A549 (cell line): ENCODE measurements at regions not wholly inside any gene's neighbourhood (a gene's known extent, or its start where the extent isn't known, plus 50 kb on each side); places are given as distances from the start of the nearest gene placed in this dataset.

ENCODE experiments used
- CBX8 ChIP-seq: fragments of 200-600 bp; sonication (generic); IDR thresholded peaks from 2 replicates; pipeline ENCODE4 v1.6.1; 2016
- CEBPB ChIP-seq, 2 experiments: fragments of >200 bp in 1 of 2; sonication (Bioruptor Twin) in 1 of 2; formaldehyde crosslinking in 1 of 2; IDR thresholded peaks; 2 replicates each; pipeline ENCODE4 v1.6.1; 2012 to 2016
- EP300 ChIP-seq, 2 experiments: fragments of >200 bp; sonication (Bioruptor Twin); formaldehyde crosslinking; IDR thresholded peaks; 2 replicates in 1 of 2; 3 replicates in 1 of 2; pipeline ENCODE4 v1.6.1; 2016 to 2017
- HDAC2 ChIP-seq: fragments of 200-600 bp; sonication (generic); IDR thresholded peaks from 2 replicates; pipeline ENCODE4 v1.6.1; 2016
- JUN ChIP-seq, 2 experiments: fragments of >200 bp; sonication (Bioruptor Twin); formaldehyde crosslinking; IDR thresholded peaks; 2 replicates in 1 of 2; 3 replicates in 1 of 2; pipeline ENCODE4 v1.6.1; 2016 to 2017
- JUNB ChIP-seq: fragments of >200 bp; sonication (Bioruptor Twin); formaldehyde crosslinking; IDR thresholded peaks from 2 replicates; pipeline ENCODE4 v1.6.1; 2016
- MAFK ChIP-seq: fragments of 450-650 bp; IDR thresholded peaks from 2 replicates; pipeline ENCODE4 v1.6.1; 2014; ENCODE audit not compliant: partially characterized antibody
- MAZ ChIP-seq: fragments of 150-350 bp; IDR thresholded peaks from 2 replicates; pipeline ENCODE4 v1.6.1; 2014; ENCODE audit warnings: antibody characterized with exemption, low read depth, low read length, borderline replicate concordance
- NR3C1 ChIP-seq: fragments of >200 bp; sonication (Bioruptor Twin); formaldehyde crosslinking; IDR thresholded peaks from 3 replicates; pipeline ENCODE4 v1.6.1; 2017
- POLR2A ChIP-seq: IDR thresholded peaks from 2 replicates; pipeline ENCODE4 v1.6.1; 2012; ENCODE audit warnings: mild to moderate bottlenecking, low read length
- RAD21 ChIP-seq, 2 experiments: fragments of >200 bp in 1 of 2; sonication (Bioruptor Twin) in 1 of 2; formaldehyde crosslinking in 1 of 2; IDR thresholded peaks in 1 of 2; conservative IDR thresholded peaks in 1 of 2; 2 replicates in 1 of 2; 3 replicates in 1 of 2; pipeline ENCODE4 v1.6.1; 2012 to 2018; ENCODE audit warnings: inconsistent platforms in 1 of 2
- SREBF2 ChIP-seq: fragments of 450-650 bp; IDR thresholded peaks from 2 replicates; pipeline ENCODE4 v1.6.1; 2014; ENCODE audit warnings: mild to moderate bottlenecking, moderate library complexity
- TF ChIP-seq, protein P1 (sequence below): fragments of >200 bp; sonication (Bioruptor Twin); formaldehyde crosslinking; IDR thresholded peaks from 3 replicates; pipeline ENCODE4 v1.5.1; 2016
- TF ChIP-seq, protein P2 (sequence below): fragments of >200 bp; sonication (Bioruptor Twin); formaldehyde crosslinking; IDR thresholded peaks from 3 replicates; pipeline ENCODE4 v1.6.1; 2016

DNA sequence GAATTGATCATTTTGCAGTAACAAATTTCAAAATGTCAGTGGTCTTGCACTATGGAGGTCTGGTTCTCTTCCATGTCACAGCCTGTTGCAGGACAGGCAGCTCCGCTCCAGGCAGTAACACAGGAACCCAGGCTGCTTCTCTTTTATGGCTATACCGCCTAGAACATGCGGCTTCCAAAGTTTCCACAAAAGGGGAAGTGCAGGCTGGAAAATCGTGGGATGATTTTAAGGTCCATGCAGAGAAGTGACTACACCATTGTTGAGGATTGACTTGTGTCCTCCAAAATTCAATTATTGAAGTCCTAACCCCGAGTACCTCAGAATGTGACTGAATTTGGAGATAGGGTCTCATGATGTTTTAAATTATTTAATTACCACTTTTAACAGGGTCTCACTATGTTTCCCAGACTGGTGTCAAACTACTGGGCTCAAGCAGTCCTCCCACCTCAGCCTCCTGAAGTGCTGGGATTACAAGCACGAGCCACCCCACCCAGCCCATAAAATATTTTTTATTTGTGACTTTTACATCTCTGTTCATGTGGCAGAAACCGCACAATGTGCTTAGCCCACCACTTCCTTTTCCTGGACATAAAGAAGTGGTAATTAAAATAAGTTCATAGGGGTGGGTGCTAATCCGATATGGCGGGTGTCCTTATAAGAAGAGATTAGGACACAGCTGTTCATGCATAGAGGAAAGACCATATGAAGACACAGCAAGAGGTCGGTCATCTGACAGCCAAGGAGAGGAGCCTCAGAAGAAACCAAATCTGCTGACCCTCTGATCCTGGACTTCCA, 279.2 kb upstream of the RPL38 start:
- TF ChIP-seq MAZ: no peak
- TF ChIP-seq, protein P1, sequence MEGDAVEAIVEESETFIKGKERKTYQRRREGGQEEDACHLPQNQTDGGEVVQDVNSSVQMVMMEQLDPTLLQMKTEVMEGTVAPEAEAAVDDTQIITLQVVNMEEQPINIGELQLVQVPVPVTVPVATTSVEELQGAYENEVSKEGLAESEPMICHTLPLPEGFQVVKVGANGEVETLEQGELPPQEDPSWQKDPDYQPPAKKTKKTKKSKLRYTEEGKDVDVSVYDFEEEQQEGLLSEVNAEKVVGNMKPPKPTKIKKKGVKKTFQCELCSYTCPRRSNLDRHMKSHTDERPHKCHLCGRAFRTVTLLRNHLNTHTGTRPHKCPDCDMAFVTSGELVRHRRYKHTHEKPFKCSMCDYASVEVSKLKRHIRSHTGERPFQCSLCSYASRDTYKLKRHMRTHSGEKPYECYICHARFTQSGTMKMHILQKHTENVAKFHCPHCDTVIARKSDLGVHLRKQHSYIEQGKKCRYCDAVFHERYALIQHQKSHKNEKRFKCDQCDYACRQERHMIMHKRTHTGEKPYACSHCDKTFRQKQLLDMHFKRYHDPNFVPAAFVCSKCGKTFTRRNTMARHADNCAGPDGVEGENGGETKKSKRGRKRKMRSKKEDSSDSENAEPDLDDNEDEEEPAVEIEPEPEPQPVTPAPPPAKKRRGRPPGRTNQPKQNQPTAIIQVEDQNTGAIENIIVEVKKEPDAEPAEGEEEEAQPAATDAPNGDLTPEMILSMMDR: no peak
- no peak for TF ChIP-seq HDAC2
- TF ChIP-seq POLR2A: no peak
- no peak for TF ChIP-seq RAD21 (conservative IDR thresholded peaks at IDR 0.05 in 1 of 2, IDR thresholded peaks at IDR 0.05 in 1 of 2)
- no peak for TF ChIP-seq JUN (IDR thresholded peaks at IDR 0.05)
- TF ChIP-seq, protein P2, sequence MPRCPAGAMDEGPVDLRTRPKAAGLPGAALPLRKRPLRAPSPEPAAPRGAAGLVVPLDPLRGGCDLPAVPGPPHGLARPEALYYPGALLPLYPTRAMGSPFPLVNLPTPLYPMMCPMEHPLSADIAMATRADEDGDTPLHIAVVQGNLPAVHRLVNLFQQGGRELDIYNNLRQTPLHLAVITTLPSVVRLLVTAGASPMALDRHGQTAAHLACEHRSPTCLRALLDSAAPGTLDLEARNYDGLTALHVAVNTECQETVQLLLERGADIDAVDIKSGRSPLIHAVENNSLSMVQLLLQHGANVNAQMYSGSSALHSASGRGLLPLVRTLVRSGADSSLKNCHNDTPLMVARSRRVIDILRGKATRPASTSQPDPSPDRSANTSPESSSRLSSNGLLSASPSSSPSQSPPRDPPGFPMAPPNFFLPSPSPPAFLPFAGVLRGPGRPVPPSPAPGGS: no peak
- TF ChIP-seq CBX8: no peak
- TF ChIP-seq JUNB: no peak
- no peak for TF ChIP-seq EP300 (IDR thresholded peaks at IDR 0.05)
- TF ChIP-seq NR3C1: no peak
- no peak for TF ChIP-seq MAFK
- TF ChIP-seq CEBPB (IDR thresholded peaks at IDR 0.05): no peak
- no peak for TF ChIP-seq SREBF2
